K562 (cell line): ENCODE measurements at regions not wholly inside any gene's neighbourhood (a gene's known extent, or its start where the extent isn't known, plus 50 kb on each side); places are given as distances from the start of the nearest gene placed in this dataset.
"Not testable (repeated sequence)": the region's sequence is repeated elsewhere in the genome, so short reads cannot be mapped to it uniquely, and the experiment has no call there.

ENCODE experiments used
- ATAC-seq: fragments of 200-7000 bp; cut with Tn5 transposase; 3 replicates; pipeline ENCODE4 v1.9.1; 2020; ENCODE audit warnings: moderate library complexity
- BruUV-seq: library from RNA; stranded (reverse); fragments of 400-500 nt; replicated peaks from 2 replicates; lab custom pipeline; 2021; lab: Mats Ljungman, UMichigan
- CTCF ChIA-PET: fragments of 300-600 bp; formaldehyde crosslinking; extraction: SDS; loops from one replicate; lab custom pipeline; 2021; ENCODE audit warnings: low intra/inter-chr PET ratio; lab: Yijun Ruan, JAX
- POLR2A ChIA-PET: fragments of 300-600, 350-650 bp; sonication (Branson Sonifier 250); formaldehyde crosslinking; extraction: SDS; loops from one replicate; lab custom pipeline; 2021; ENCODE audit warnings: antibody characterized with exemption, inconsistent platforms; lab: Yijun Ruan, JAX
- DNase-seq, 4 experiments: peaks; one replicate each; pipeline versions ENCODE4 v3.0.0 to v3.0.0-alpha.2; 2011 to 2018; ENCODE audit warnings: low spot score in 3 of 4, mixed read lengths in 3 of 4; ENCODE audit errors: extremely low read depth in 1 of 4
- FAIRE-seq: peaks from 2 replicates; lab custom pipeline; 2011; peaks lifted over from hg19 to GRCh38; lab: Jason Lieb, UNC
- H2AFZ ChIP-seq: 2 replicates; pipeline ENCODE4 v1.6.0; 2011; ENCODE audit warnings: low read depth, low read length, control low read depth, inconsistent platforms
- H3K27ac ChIP-seq: fragments of 200-600 bp; 3 replicates; pipeline ENCODE4 v1.8.0; 2011; ENCODE audit warnings: low read depth, mild to moderate bottlenecking, control low read depth, inconsistent platforms, low read length, moderate library complexity, mixed read lengths; ENCODE audit errors: extremely low read depth
- H3K27me3 ChIP-seq, 2 experiments: fragments of 300-600 bp in 1 of 2; 2 replicates in 1 of 2; 3 replicates in 1 of 2; pipeline versions ENCODE4 v1.6.0 to v1.8.0; 2011; ENCODE audit warnings: inconsistent platforms in 2 of 2, low read length in 2 of 2, mild to moderate bottlenecking in 1 of 2, mixed read lengths in 1 of 2, moderate library complexity in 1 of 2; ENCODE audit not compliant: control insufficient read depth in 2 of 2, insufficient read depth in 2 of 2
- H3K36me3 ChIP-seq: fragments of 300-600 bp; 3 replicates; pipeline ENCODE4 v1.8.0; 2011; ENCODE audit warnings: mild to moderate bottlenecking, low read length, inconsistent platforms; ENCODE audit not compliant: control insufficient read depth, insufficient read depth
- H3K4me1 ChIP-seq, 2 experiments: fragments of 200-600 bp in 1 of 2; replicated peaks in 1 of 2; 2 replicates in 1 of 2; 3 replicates in 1 of 2; pipeline versions ENCODE4 v1.5.1 to v1.8.0; 2011; ENCODE audit warnings: inconsistent platforms in 2 of 2, low read length in 2 of 2, mild to moderate bottlenecking in 1 of 2, mixed read lengths in 1 of 2, moderate library complexity in 1 of 2; ENCODE audit not compliant: control insufficient read depth in 2 of 2, insufficient read depth in 2 of 2
- H3K4me2 ChIP-seq: 2 replicates; pipeline ENCODE4 v1.6.1; 2011; ENCODE audit warnings: low read length, control low read depth, inconsistent platforms, mixed read lengths; ENCODE audit not compliant: insufficient read depth
- H3K4me3 ChIP-seq: fragments of 200-600 bp; sonication (generic), shearing (Covaris generic); 2 replicates; pipeline ENCODE4 v1.5.1; 2016; ENCODE audit warnings: control low read depth, inconsistent platforms
- H3K79me2 ChIP-seq: fragments of 200-600 bp; 3 replicates; pipeline ENCODE4 v1.8.0; 2011; ENCODE audit warnings: low read length, inconsistent platforms; ENCODE audit not compliant: control insufficient read depth, insufficient read depth
- H3K9ac ChIP-seq, 2 experiments: 2 replicates each; pipeline versions ENCODE4 v1.6.0 to v1.6.1; 2011; ENCODE audit warnings: low read depth in 2 of 2, low read length in 2 of 2, control low read depth in 1 of 2, inconsistent platforms in 1 of 2, mild to moderate bottlenecking in 1 of 2, mixed read lengths in 1 of 2; ENCODE audit not compliant: insufficient read depth in 1 of 2
- H3K9me1 ChIP-seq: one replicate; pipeline ENCODE4 v1.6.0; 2011; ENCODE audit warnings: inconsistent platforms, mild to moderate bottlenecking, low read length, moderate library complexity; ENCODE audit not compliant: control insufficient read depth, insufficient read depth
- H3K9me3 ChIP-seq: replicated peaks from 2 replicates; pipeline ENCODE4 v1.5.1; 2011; ENCODE audit warnings: low read depth, low read length, inconsistent platforms; ENCODE audit not compliant: control insufficient read depth, insufficient read depth
- H4K20me1 ChIP-seq: replicated peaks from 2 replicates; pipeline ENCODE4 v1.6.1; 2011; ENCODE audit warnings: low read length, inconsistent platforms, mixed read lengths; ENCODE audit not compliant: control insufficient read depth, insufficient read depth
- E2F3 ChIP-seq: fragments of 250-450 bp; sonication (Bioruptor Pico); IDR thresholded peaks from 2 replicates; pipeline ENCODE4 v1.4.0; 2020; ENCODE audit warnings: mild to moderate bottlenecking
- ETV5 ChIP-seq: sonication (generic); formaldehyde crosslinking; IDR thresholded peaks from 2 replicates; pipeline ENCODE4 v1.4.0; 2020; ENCODE audit warnings: low read depth, mild to moderate bottlenecking, missing genetic modification reagents
- HIVEP1 ChIP-seq: fragments of 250-450 bp; sonication (Bioruptor Pico); IDR thresholded peaks from 2 replicates; pipeline ENCODE4 v1.4.0; 2020; ENCODE audit warnings: mild to moderate bottlenecking
- HMG20A ChIP-seq: fragments of 450-650 bp; formaldehyde crosslinking; conservative IDR thresholded peaks from 2 replicates; pipeline ENCODE4 v1.4.0; 2020; ENCODE audit warnings: mild to moderate bottlenecking, mixed read lengths
- HNRNPL ChIP-seq: fragments of 200-400 bp; formaldehyde crosslinking; IDR thresholded peaks from 2 replicates; pipeline ENCODE4 v1.6.1; 2017; ENCODE audit warnings: low read depth, mild to moderate bottlenecking, low read length
- KLF16 ChIP-seq: IDR thresholded peaks from 2 replicates; pipeline ENCODE4 v1.6.1; 2016; ENCODE audit warnings: antibody characterized with exemption
- L3MBTL2 ChIP-seq: fragments of 450-650 bp; IDR thresholded peaks from 2 replicates; pipeline ENCODE4 v1.6.1; 2016; ENCODE audit warnings: mild to moderate bottlenecking, moderate library complexity
- MCM2 ChIP-seq: fragments of 450-650 bp; IDR thresholded peaks from 2 replicates; pipeline ENCODE4 v1.6.1; 2017; ENCODE audit warnings: low read depth, mild to moderate bottlenecking
- NFE2 ChIP-seq: IDR thresholded peaks from 2 replicates; pipeline ENCODE4 v1.6.1; 2014; ENCODE audit warnings: antibody characterized with exemption, low read depth
- TCF7 ChIP-seq: sonication (generic); IDR thresholded peaks from 2 replicates; pipeline ENCODE4 v1.6.1; 2016; ENCODE audit warnings: antibody characterized with exemption, borderline replicate concordance
- ZBED1 ChIP-seq: IDR thresholded peaks from 2 replicates; pipeline ENCODE4 v1.6.1; 2014
- ZNF134 ChIP-seq: fragments of 250-450 bp; sonication (Bioruptor Pico); conservative IDR thresholded peaks from 2 replicates; pipeline ENCODE4 v1.4.0; 2020
- ZNF217 ChIP-seq: sonication (generic); formaldehyde crosslinking; IDR thresholded peaks from 2 replicates; pipeline ENCODE4 v1.8.0; 2022; ENCODE audit warnings: mild to moderate bottlenecking, missing genetic modification reagents
- WGBS: fragments of 100-300 bp; shearing (Covaris generic); methylation state at CpG from one replicate; pipeline ENCODE4 v1.1.6; 2016; ENCODE audit warnings: low coverage, mixed read lengths; ENCODE audit not compliant: insufficient coverage; ENCODE audit errors: missing lambda C conversion rate; 5-methylcytosine and 5-hydroxymethylcytosine counted together
- in situ Hi-C: fragments of 300-500 bp; cut with MboI; formaldehyde crosslinking; loops from 4 replicates; pipeline ENCODE4 v1.15.0; 2018; ENCODE audit warnings: inconsistent platforms, mixed read lengths
- intact Hi-C: fragments of 100-400 bp; cut with micrococcal nuclease; formaldehyde crosslinking; loops from 2 replicates; pipeline ENCODE4 v1.14.2; 2022
- TF ChIP-seq, protein P1 (sequence below): fragments of 250-450 bp; sonication (Bioruptor Pico); IDR thresholded peaks from 2 replicates; pipeline ENCODE4 v1.4.0; 2020
- TF ChIP-seq, protein P2 (sequence below): fragments of 450-650 bp; formaldehyde crosslinking; IDR thresholded peaks from 2 replicates; pipeline ENCODE4 v1.4.0; 2020; ENCODE audit warnings: mild to moderate bottlenecking, moderate library complexity

DNA sequence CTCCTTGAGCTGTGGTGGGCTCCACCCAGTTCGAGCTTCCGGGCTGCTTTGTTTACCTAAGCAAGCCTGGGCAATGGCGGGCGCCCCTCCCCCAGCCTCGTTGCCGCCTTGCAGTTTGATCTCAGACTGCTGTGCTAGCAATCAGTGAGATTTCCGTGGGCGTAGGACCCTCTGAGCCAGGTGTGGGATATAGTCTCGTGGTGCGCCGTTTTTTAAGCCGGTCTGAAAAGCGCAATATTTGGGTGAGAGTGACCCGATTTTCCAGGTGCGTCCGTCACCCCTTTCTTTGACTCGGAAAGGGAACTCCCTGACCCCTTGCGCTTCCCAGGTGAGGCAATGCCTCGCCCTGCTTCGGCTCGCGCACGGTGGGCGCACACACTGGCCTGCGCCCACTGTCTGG, 1151.1 kb upstream of the SORCS1 start:
- 0% methylated on average over 1 of the region's 25 CpGs for whole genome bisulfite sequencing
- BruUV-seq, result not testable (repeated sequence)

DNA sequence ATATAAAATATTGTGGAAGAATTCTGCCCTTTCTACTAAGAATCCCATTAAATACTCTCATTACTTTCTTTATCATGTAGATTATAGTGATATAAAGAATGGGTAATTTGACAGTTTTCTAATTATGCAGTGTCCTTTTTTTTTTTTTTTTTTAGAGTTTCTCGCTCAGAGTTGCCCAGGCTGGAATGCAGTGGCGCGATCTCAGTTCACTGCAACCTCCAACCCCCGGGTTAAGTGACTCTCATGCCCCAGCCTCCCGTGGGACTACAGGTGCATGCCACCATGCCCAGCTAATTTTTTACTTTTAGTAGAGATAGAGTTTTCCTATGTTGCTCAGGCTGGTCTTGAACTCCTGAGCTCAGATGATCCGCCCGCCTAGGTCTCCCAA, 1143.4 kb upstream of the SORCS1 start:
- intact Hi-C loops, result no loop called here
- no peaks in the 10 kb centered on the region for H3K79me2 ChIP-seq
- H3K36me3 ChIP-seq, result no peaks in the 10 kb centered on the region
- H3K27me3 ChIP-seq, result no peaks in the 10 kb centered on the region
- no TSS peak for BruUV-seq
- no peak for FAIRE-seq
- CTCF ChIA-PET, result no interaction called here
- no peaks in the 10 kb centered on the region for H3K9me3 ChIP-seq
- WGBS, result 0% methylated on average over 3 of the region's 7 CpGs
- H4K20me1 ChIP-seq, result no peaks in the 10 kb centered on the region
- H3K9ac ChIP-seq, result no peak overlapping the region
- no peaks in the 10 kb centered on the region for H3K9me1 ChIP-seq
- H3K27ac ChIP-seq, result no peak overlapping the region
- H3K4me1 ChIP-seq, result no peaks in the 10 kb centered on the region
- in situ Hi-C loops, result no loop called here
- ATAC-seq, result no peak
- H3K4me2 ChIP-seq, result no peak overlapping the region
- H3K4me3 ChIP-seq, result no peak overlapping the region
- POLR2A ChIA-PET, result no interaction called here
- no peak for DNase-seq
- H2AFZ ChIP-seq, result no peak overlapping the region
- TF ChIP-seq ZBED1, result no peak
- TF ChIP-seq HMG20A (CRISPR knock-in tag), result no peak
- TF ChIP-seq L3MBTL2, result no peak
- no peak for TF ChIP-seq E2F3 (CRISPR knock-in tag)
- TF ChIP-seq ZNF134 (CRISPR knock-in tag), result no peak
- TF ChIP-seq HIVEP1 (CRISPR knock-in tag), result no peak
- no peak for TF ChIP-seq HNRNPL
- no peak for TF ChIP-seq ETV5 (CRISPR knock-in tag)
- TF ChIP-seq KLF16, result no peak
- TF ChIP-seq ZNF217 (CRISPR knock-in tag), result no peak
- no peak for TF ChIP-seq MCM2
- TF ChIP-seq NFE2, result no peak
- TF ChIP-seq, protein P1, sequence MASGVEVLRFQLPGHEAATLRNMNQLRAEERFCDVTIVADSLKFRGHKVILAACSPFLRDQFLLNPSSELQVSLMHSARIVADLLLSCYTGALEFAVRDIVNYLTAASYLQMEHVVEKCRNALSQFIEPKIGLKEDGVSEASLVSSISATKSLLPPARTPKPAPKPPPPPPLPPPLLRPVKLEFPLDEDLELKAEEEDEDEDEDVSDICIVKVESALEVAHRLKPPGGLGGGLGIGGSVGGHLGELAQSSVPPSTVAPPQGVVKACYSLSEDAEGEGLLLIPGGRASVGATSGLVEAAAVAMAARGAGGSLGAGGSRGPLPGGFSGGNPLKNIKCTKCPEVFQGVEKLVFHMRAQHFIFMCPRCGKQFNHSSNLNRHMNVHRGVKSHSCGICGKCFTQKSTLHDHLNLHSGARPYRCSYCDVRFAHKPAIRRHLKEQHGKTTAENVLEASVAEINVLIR (CRISPR knock-in tag), result no peak
- no peak for TF ChIP-seq TCF7
- TF ChIP-seq, protein P2, sequence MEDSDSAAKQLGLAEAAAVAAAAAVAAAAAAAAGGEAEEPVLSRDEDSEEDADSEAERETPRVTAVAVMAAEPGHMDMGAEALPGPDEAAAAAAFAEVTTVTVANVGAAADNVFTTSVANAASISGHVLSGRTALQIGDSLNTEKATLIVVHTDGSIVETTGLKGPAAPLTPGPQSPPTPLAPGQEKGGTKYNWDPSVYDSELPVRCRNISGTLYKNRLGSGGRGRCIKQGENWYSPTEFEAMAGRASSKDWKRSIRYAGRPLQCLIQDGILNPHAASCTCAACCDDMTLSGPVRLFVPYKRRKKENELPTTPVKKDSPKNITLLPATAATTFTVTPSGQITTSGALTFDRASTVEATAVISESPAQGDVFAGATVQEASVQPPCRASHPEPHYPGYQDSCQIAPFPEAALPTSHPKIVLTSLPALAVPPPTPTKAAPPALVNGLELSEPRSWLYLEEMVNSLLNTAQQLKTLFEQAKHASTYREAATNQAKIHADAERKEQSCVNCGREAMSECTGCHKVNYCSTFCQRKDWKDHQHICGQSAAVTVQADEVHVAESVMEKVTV (CRISPR knock-in tag), result no peak

More for the DNA sequence above, 1151.1 kb upstream of the SORCS1 start:
- ATAC-seq, POLR2A ChIA-PET, H3K79me2 ChIP-seq, CTCF ChIA-PET, H2AFZ ChIP-seq, FAIRE-seq, H3K4me1 ChIP-seq, DNase-seq, H3K27me3 ChIP-seq, H3K36me3 ChIP-seq, H3K27ac ChIP-seq, H3K9me1 ChIP-seq, H3K9ac ChIP-seq, H3K4me3 ChIP-seq, H4K20me1 ChIP-seq, H3K4me2 ChIP-seq, intact Hi-C loops, in situ Hi-C loops, H3K9me3 ChIP-seq: not testable (repeated sequence)
